GM03348 (cell line): ENCODE measurements at regions not wholly inside any gene's neighbourhood (a gene's known extent, or its start where the extent isn't known, plus 50 kb on each side); places are given as distances from the start of the nearest gene placed in this dataset.
"Not testable (repeated sequence)": the region's sequence is repeated elsewhere in the genome, so short reads cannot be mapped to it uniquely, and the experiment has no call there.

Experiments used
- DNase-seq: peaks from one replicate; pipeline ENCODE4 v3.0.0; 2012; ENCODE audit warnings: low spot score

DNA sequence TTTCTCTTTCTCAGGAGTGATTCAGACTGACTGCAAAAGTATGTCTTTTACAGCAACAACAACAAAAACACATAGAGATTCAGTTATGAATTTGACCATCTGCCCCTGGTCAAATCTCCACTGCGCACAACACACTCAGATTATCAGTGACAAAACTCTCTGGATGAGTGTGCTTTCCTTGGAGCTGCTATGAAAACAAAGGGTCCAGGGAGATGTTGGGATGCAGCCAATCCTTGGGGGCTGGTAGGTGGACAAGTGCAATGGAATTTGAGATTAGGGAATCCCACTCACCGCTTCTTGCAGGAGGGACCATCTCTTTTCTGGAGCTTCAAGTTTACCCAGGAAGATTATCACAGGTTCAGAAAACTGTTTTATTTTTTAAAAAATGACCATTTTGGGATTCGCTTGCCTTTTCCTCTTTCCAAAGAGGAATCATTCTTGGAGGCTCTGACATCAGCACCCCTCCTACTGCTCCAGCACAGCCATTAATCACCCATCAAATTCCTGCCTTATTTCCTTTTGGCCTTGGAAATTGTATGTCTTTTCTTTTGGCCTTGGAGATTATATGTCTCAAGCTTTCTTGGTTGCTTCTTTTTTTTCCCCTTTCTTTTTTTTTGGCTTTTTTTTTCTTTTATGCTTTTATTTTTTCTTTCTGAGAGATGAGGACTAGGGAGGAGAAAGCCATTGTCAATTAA, 311.8 kb downstream of the TSHZ3 start:
- DNase-seq: no peak

- not testable (repeated sequence) for DNase-seq
These were observed 317.8 kb downstream of the TSHZ3 start for GRCh38 chr19:31031455-31031854.

DNA sequence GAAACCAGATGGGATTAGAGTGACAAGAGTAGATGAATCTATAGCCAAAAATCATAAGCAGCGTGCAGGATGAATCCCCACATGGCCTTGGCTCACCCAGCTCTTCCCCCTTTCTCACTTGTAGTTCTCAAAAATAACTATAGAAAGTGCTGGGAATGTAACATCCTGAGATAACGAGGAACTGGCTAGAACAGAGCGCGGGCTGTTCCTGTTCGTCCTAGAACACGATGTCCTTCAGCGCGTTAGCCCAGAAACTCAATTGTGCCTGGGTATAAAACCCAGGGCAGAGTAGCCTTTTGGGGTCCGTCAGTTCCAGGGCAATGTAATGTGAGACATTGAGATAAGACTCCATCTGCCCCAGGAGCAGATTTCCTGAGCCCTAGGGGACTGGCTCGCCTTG, 326.2 kb downstream of the TSHZ3 start:
- no peak for DNase-seq

DNA sequence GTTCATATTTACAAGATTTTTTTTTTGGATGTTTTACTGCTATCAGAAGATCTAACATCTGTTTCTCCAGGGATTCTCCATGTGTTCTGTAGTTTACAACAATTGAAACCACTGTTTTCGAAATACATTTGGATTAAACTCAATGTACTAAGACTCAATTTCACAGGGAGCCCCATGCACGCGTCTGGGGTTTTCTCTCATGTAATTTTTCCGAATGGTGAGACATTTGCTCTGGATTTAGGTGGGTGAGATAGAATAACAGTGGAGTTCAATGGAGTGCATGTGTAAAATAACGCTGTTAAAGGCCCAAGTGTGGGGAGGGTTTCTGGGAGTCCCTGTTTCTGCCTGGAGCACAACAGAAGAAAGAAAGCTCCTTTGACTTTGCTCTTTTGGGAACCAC, 330.3 kb downstream of the TSHZ3 start:
- no peak for DNase-seq

- no peak for DNase-seq
These were observed 333.5 kb downstream of the TSHZ3 start for GRCh38 chr19:31015778-31016177.

GRCh38 chr19:31014668-31015067, 334.6 kb downstream of the TSHZ3 start:
- DNase-seq: no peak

- DNase-seq: no peak
These were observed 335.7 kb downstream of the TSHZ3 start for GRCh38 chr19:31013384-31014020.

- DNase-seq: no peak
These were observed 346.6 kb downstream of the TSHZ3 start for GRCh38 chr19:31002518-31003244.

- no peak for DNase-seq
These were observed 347.2 kb downstream of the TSHZ3 start for GRCh38 chr19:31001991-31002390.

DNA sequence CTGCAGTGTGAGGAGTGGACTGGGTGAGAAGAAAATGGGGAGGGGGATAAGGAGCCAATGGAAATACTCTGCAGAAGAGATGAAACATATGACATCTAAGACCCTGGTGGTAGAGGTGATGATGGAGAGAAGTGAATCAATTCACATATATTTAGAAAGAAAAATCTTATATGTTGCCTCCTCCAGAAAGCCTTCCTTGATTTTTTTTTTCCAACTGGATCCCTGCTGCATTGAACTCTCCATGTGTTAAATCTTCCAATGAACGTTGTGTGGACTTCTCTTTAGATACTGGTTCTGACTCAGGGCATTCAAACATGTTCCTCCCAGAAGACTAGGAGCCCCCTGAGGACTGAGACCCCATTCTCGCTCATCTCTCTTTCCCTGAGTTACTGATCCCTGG, 348.3 kb downstream of the TSHZ3 start:
- no peak for DNase-seq

- peak; percentile 67 for DNase-seq
These were observed 349.5 kb downstream of the TSHZ3 start for GRCh38 chr19:30999726-31000125.

DNA sequence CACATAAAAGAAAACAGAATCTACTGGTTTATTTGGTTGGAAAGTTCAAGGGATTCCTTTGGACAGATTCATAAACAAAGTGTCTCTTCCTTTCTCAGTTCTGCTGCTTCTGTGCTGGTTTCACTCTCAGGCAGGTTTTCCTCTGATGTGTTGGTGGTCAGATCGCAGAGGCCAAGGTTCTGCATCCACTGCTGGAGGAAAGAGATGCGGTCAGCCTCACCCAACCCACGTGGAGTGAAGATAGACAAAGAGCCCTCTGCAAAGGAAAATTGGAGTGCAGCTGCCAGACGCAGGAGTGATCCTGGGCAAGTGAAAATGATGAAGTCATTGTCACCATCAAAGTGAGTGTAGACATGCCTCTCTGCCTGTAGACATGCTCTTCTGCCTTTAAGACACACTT, 352.0 kb downstream of the TSHZ3 start:
- no peak for DNase-seq

DNA sequence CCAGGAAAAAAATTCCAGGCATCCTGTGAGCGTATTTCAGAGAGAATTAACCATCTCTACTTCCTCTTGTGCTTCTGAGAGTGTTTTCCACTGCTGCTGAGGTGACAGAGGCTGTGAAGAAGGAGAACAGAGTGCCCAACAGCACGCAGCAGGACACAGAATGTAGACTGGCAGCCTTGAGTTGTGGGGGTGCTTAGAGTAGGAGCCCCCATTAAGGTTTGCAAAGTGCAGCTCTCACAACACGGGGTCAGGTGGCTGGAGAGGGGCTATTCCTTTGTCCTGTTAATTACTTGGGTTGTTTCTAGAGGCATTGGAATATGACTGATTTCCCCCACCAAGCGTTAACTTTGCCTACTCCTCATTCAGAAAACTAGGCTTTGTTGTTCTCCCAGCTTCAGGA, 370.6 kb downstream of the TSHZ3 start:
- DNase-seq: no peak

GRCh38 chr19:30969591-30969990, 379.6 kb downstream of the TSHZ3 start:
- DNase-seq: no peak

GRCh38 chr19:30968841-30969399, 380.3 kb downstream of the TSHZ3 start:
- DNase-seq: no peak

- no peak for DNase-seq
These were observed 381.0 kb downstream of the TSHZ3 start for GRCh38 chr19:30968210-30968609.

DNA sequence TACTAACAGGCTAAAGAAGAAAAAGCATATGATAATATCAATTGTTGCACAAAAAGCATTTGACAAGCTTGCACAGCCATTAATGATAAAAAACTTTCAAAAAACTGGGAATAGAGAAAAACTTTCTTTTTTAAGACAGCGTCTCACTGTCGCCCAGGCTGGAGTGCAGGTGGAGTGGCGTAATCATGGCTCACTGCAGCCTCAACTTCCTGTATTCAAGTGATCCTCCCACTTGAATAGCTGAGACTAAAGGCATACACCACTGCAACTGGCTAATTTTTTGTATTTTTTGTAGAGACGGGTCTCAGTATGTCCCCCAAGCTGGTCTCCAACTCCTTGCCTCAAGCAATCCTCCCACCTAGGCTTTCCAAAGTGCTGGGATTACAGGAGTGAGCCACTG, 382.8 kb downstream of the TSHZ3 start:
- no peak for DNase-seq

DNA sequence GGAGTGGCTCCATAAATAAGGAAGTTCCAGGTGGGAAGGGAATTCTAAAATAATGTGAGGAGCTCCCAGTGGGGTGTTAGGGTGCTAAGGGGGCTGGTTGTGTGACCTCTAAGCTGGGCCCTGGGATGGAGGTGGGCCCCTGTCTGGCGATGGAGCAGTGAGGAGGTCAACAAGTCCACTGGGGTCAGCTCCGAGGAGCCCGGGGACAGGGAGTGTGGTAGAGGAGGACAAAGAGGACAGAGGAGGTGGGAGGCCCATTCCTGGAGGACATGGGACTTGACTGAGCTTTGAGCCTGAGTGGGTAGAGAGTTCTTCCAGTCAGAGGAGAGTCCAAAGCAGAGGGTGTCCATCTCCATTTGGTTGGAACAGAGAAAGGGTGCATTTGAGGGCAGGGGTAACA, 390.2 kb downstream of the TSHZ3 start:
- no peak for DNase-seq

- no peak for DNase-seq
These were observed 393.8 kb downstream of the TSHZ3 start for GRCh38 chr19:30955112-30956104.

GRCh38 chr19:30944276-30944932, 404.8 kb downstream of the TSHZ3 start:
- DNase-seq: not testable (repeated sequence)
